Liver (tissue), 7 donors: ENCODE measurements at regions not wholly inside any gene's neighbourhood (a gene's known extent, or its start where the extent isn't known, plus 50 kb on each side); places are given as distances from the start of the nearest gene placed in this dataset.

ENCODE experiments used
- DNase-seq: peaks from one replicate; pipeline ENCODE4 v3.0.0-alpha.2; 2017; ENCODE audit warnings: low spot score
- H3K27ac ChIP-seq, 2 donors: one replicate each; pipeline ENCODE4 v1.7.0; 2013; ENCODE audit warnings: inconsistent platforms in 2 of 2, low read length in 2 of 2, control low read depth in 1 of 2, low read depth in 1 of 2, mild to moderate bottlenecking in 1 of 2
- H3K27me3 ChIP-seq, 4 donors: one replicate each; pipeline versions ENCODE4 v1.6.1 to v1.7.0; 2013; ENCODE audit warnings: low read length in 3 of 4, inconsistent platforms in 1 of 4, mild to moderate bottlenecking in 1 of 4, moderate library complexity in 1 of 4; ENCODE audit not compliant: control insufficient read depth in 4 of 4, insufficient read depth in 4 of 4
- H3K36me3 ChIP-seq, 4 donors: one replicate each; pipeline versions ENCODE4 v1.6.1 to v1.7.0; 2013; ENCODE audit warnings: low read length in 3 of 4, mild to moderate bottlenecking in 3 of 4, low read depth in 1 of 4, moderate library complexity in 1 of 4; ENCODE audit not compliant: control insufficient read depth in 4 of 4, insufficient read depth in 3 of 4
- H3K4me1 ChIP-seq, 4 donors: one replicate each; pipeline versions ENCODE4 v1.6.1 to v1.7.0; 2013; ENCODE audit warnings: low read length in 3 of 4, mild to moderate bottlenecking in 3 of 4, moderate library complexity in 1 of 4; ENCODE audit not compliant: control insufficient read depth in 4 of 4, insufficient read depth in 4 of 4
- H3K4me3 ChIP-seq, 3 donors: one replicate each; pipeline versions ENCODE4 v1.6.1 to v1.7.0; 2013; ENCODE audit warnings: low read length in 3 of 3, control low read depth in 1 of 3, low read depth in 1 of 3, mild to moderate bottlenecking in 1 of 3
- H3K9ac ChIP-seq, 2 donors: one replicate each; pipeline ENCODE4 v1.7.0; 2013; ENCODE audit warnings: low read length in 2 of 2, mild to moderate bottlenecking in 2 of 2, moderate library complexity in 2 of 2, control low read depth in 1 of 2, low read depth in 1 of 2
- H3K9me3 ChIP-seq, 4 donors: one replicate each; pipeline versions ENCODE4 v1.6.1 to v1.7.0; 2013; ENCODE audit warnings: low read length in 3 of 4; ENCODE audit not compliant: control insufficient read depth in 4 of 4
- EGR1 ChIP-seq, 2 donors: IDR thresholded peaks; 2 replicates each; pipeline ENCODE4 v1.6.1; 2016 to 2018; ENCODE audit warnings: antibody characterized with exemption in 2 of 2, low read depth in 2 of 2
- FOXA2 ChIP-seq: IDR thresholded peaks from 2 replicates; pipeline ENCODE4 v1.6.1; 2016; ENCODE audit warnings: antibody characterized with exemption
- GABPA ChIP-seq, 2 donors: IDR thresholded peaks in 1 of 2; conservative IDR thresholded peaks in 1 of 2; 2 replicates each; pipeline ENCODE4 v1.6.1; 2016; ENCODE audit warnings: antibody characterized with exemption in 2 of 2, mild to moderate bottlenecking in 1 of 2, moderate library complexity in 1 of 2
- HNF4A ChIP-seq, 2 donors: conservative IDR thresholded peaks; 2 replicates each; pipeline ENCODE4 v1.6.1; 2016; ENCODE audit warnings: antibody characterized with exemption in 2 of 2, mild to moderate bottlenecking in 2 of 2
- HNF4G ChIP-seq: IDR thresholded peaks from 2 replicates; pipeline ENCODE4 v1.6.1; 2016; ENCODE audit warnings: antibody characterized with exemption
- JUND ChIP-seq, 2 donors: IDR thresholded peaks; 2 replicates each; pipeline ENCODE4 v1.6.1; 2016; ENCODE audit warnings: antibody characterized with exemption in 2 of 2
- MAX ChIP-seq: IDR thresholded peaks from 2 replicates; pipeline ENCODE4 v1.6.1; 2016; ENCODE audit warnings: antibody characterized with exemption
- NR2F2 ChIP-seq: IDR thresholded peaks from 2 replicates; pipeline ENCODE4 v1.6.1; 2016; ENCODE audit warnings: antibody characterized with exemption
- RAD21 ChIP-seq, 2 donors: IDR thresholded peaks; 2 replicates each; pipeline ENCODE4 v1.6.1; 2016; ENCODE audit warnings: antibody characterized with exemption in 2 of 2, mild to moderate bottlenecking in 2 of 2
- REST ChIP-seq: IDR thresholded peaks from 2 replicates; pipeline ENCODE4 v1.6.1; 2016; ENCODE audit warnings: antibody characterized with exemption, mild to moderate bottlenecking
- RXRA ChIP-seq, 2 donors: IDR thresholded peaks; 2 replicates each; pipeline ENCODE4 v1.6.1; 2017 to 2018; ENCODE audit warnings: antibody characterized with exemption in 2 of 2, mild to moderate bottlenecking in 1 of 2
- YY1 ChIP-seq: IDR thresholded peaks from 2 replicates; pipeline ENCODE4 v1.6.1; 2016; ENCODE audit warnings: antibody characterized with exemption, mild to moderate bottlenecking
- WGBS: extraction: QIAGEN DNeasy Blood & Tissue Kit; methylation state at CpG from one replicate; pipeline ENCODE4 v1.1.7; 2013; 5-methylcytosine and 5-hydroxymethylcytosine counted together
- donor health status: healthy.
- donor health status: healthy.
- donor health status: healthy.
- donor health status: healthy.

GRCh38 chr3:23029001-23029400, 174.1 kb upstream of the UBE2E2 start:
- H3K27me3 ChIP-seq: no peaks in the 10 kb centered on the region
- no peak overlapping the region for H3K9ac ChIP-seq
- WGBS: 62% methylated on average over 2 of the region's 2 CpGs
- no peaks in the 10 kb centered on the region for H3K36me3 ChIP-seq
- no peak overlapping the region for H3K27ac ChIP-seq
- no peak overlapping the region for H3K4me3 ChIP-seq
- H3K4me1 ChIP-seq: no peaks in the 10 kb centered on the region
- H3K9me3 ChIP-seq: no peaks in the 10 kb centered on the region
- TF ChIP-seq RAD21 (IDR thresholded peaks at IDR 0.05): no peak
- TF ChIP-seq REST: no peak
- TF ChIP-seq EGR1 (IDR thresholded peaks at IDR 0.05; ENCODE audit: low read depth in 2 of 2): no peak
- no peak for TF ChIP-seq HNF4G
- no peak for TF ChIP-seq NR2F2
- no peak for TF ChIP-seq RXRA (IDR thresholded peaks at IDR 0.05)
- TF ChIP-seq MAX: no peak
- no peak for DNase-seq

- Histone ChIP-seq H3K4me3 (no peak overlapping the region), H3K9ac (no peak overlapping the region), H3K4me1 (no peaks in the 10 kb centered on the region), H3K36me3 (no peaks in the 10 kb centered on the region), H3K27ac (no peak overlapping the region), H3K9me3 (no peaks in the 10 kb centered on the region), H3K27me3 (peaks cover 0 to 5% (median 0%) of the 10 kb centered on the region in 4 donors)
- WGBS: 58% methylated on average over 9 of the region's 9 CpGs
- no peak for DNase-seq
- TF ChIP-seq EGR1 (IDR thresholded peaks at IDR 0.05; ENCODE audit: low read depth in 2 of 2) (no peak), FOXA2 (no peak), HNF4A (conservative IDR thresholded peaks at IDR 0.05) (no peak), GABPA (IDR thresholded peaks at IDR 0.05 in 1 of 2, conservative IDR thresholded peaks at IDR 0.05 in 1 of 2) (no peak), JUND (IDR thresholded peaks at IDR 0.05) (no peak), REST (no peak), YY1 (no peak)
Observed at GRCh38 chr3:23035927-23036640, 167.0 kb upstream of the UBE2E2 start.
